Panc1 (cell line): ENCODE measurements at regions not wholly inside any gene's neighbourhood (a gene's known extent, or its start where the extent isn't known, plus 50 kb on each side); places are given as distances from the start of the nearest gene placed in this dataset.

Experiments
- POLR2AphosphoS5 ChIP-seq: IDR thresholded peaks from 2 replicates; pipeline ENCODE4 v1.6.1; 2012; ENCODE audit warnings: mild to moderate bottlenecking, low read depth, low read length, moderate library complexity
- SIN3A ChIP-seq: IDR thresholded peaks from 2 replicates; pipeline ENCODE4 v1.6.1; 2012; ENCODE audit warnings: low read depth, mild to moderate bottlenecking, low read length, moderate library complexity, borderline replicate concordance; ENCODE audit not compliant: insufficient read depth
- TCF7L2 ChIP-seq: IDR thresholded peaks from 2 replicates; pipeline ENCODE4 v1.6.1; 2011; ENCODE audit warnings: mild to moderate bottlenecking, low read depth, low read length, inconsistent platforms
- TF ChIP-seq, protein P1 (sequence below): fragments of 450-650 bp; IDR thresholded peaks from 2 replicates; pipeline ENCODE4 v1.5.1; 2017; ENCODE audit warnings: mild to moderate bottlenecking
- TF ChIP-seq, protein P2 (sequence below), 2 experiments: IDR thresholded peaks; 2 replicates each; pipeline ENCODE4 v1.6.1; 2011 to 2012; ENCODE audit warnings: low read depth in 2 of 2, control low read depth in 1 of 2, low read length in 1 of 2, mild to moderate bottlenecking in 1 of 2, moderate library complexity in 1 of 2; ENCODE audit not compliant: insufficient read depth in 1 of 2

DNA sequence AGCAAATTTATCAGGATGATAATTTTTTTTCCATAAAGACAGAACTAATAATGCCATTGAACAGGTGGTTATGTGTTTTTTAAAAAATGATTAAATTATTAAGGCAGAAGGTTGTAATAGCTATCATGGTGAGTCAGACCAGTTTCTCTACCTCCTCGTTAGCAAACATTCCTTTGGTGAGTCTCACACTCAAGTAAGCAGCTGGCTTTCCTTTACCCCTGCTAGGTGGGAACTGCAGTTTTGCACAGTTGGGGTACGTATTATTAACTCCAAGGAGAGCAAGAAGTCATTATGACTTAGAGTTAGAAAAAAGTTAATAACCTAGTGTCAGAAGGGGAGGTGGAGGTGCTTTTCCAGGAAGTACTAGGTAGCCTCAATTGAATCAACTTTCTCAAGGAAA lies 165.3 kb downstream of the SNAPC1 start:
- TF ChIP-seq, protein P1, sequence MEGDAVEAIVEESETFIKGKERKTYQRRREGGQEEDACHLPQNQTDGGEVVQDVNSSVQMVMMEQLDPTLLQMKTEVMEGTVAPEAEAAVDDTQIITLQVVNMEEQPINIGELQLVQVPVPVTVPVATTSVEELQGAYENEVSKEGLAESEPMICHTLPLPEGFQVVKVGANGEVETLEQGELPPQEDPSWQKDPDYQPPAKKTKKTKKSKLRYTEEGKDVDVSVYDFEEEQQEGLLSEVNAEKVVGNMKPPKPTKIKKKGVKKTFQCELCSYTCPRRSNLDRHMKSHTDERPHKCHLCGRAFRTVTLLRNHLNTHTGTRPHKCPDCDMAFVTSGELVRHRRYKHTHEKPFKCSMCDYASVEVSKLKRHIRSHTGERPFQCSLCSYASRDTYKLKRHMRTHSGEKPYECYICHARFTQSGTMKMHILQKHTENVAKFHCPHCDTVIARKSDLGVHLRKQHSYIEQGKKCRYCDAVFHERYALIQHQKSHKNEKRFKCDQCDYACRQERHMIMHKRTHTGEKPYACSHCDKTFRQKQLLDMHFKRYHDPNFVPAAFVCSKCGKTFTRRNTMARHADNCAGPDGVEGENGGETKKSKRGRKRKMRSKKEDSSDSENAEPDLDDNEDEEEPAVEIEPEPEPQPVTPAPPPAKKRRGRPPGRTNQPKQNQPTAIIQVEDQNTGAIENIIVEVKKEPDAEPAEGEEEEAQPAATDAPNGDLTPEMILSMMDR, result no peak
- TF ChIP-seq SIN3A, result no peak
- TF ChIP-seq, protein P2, sequence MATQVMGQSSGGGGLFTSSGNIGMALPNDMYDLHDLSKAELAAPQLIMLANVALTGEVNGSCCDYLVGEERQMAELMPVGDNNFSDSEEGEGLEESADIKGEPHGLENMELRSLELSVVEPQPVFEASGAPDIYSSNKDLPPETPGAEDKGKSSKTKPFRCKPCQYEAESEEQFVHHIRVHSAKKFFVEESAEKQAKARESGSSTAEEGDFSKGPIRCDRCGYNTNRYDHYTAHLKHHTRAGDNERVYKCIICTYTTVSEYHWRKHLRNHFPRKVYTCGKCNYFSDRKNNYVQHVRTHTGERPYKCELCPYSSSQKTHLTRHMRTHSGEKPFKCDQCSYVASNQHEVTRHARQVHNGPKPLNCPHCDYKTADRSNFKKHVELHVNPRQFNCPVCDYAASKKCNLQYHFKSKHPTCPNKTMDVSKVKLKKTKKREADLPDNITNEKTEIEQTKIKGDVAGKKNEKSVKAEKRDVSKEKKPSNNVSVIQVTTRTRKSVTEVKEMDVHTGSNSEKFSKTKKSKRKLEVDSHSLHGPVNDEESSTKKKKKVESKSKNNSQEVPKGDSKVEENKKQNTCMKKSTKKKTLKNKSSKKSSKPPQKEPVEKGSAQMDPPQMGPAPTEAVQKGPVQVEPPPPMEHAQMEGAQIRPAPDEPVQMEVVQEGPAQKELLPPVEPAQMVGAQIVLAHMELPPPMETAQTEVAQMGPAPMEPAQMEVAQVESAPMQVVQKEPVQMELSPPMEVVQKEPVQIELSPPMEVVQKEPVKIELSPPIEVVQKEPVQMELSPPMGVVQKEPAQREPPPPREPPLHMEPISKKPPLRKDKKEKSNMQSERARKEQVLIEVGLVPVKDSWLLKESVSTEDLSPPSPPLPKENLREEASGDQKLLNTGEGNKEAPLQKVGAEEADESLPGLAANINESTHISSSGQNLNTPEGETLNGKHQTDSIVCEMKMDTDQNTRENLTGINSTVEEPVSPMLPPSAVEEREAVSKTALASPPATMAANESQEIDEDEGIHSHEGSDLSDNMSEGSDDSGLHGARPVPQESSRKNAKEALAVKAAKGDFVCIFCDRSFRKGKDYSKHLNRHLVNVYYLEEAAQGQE (IDR thresholded peaks at IDR 0.05; ENCODE audit: insufficient read depth in 1 of 2, low read depth in 2 of 2, low read length in 1 of 2), result no peak
- TF ChIP-seq POLR2AphosphoS5, result no peak
- no peak for TF ChIP-seq TCF7L2
